ENCODE measurements at regions not wholly inside any gene's neighbourhood (a gene's known extent, or its start where the extent isn't known, plus 50 kb on each side); places are given as distances from the start of the nearest gene placed in this dataset.

- TF ChIP-seq EZH2 (IDR thresholded peaks at IDR 0.05; ENCODE audit: insufficient read depth, low read length) (no peak), CTCF (IDR thresholded peaks at IDR 0.05; ENCODE audit: insufficient read depth, low read depth, low read length) (no peak)
Observed at GRCh38 chr17:5812590-5812989, 228.3 kb upstream of the NLRP1 start.
